ENCODE measurements at regions not wholly inside any gene's neighbourhood (a gene's known extent, or its start where the extent isn't known, plus 50 kb on each side); places are given as distances from the start of the nearest gene placed in this dataset.

GRCh38 chr13:80663788-80664187 is 322.9 kb upstream of the SPRY2 start:
- Histone ChIP-seq H3K79me2 (ENCODE audit: control insufficient read depth, insufficient read depth, low read length) (no peaks in the 10 kb centered on the region), H3K9ac (replicated peaks; ENCODE audit: extremely low read depth, insufficient read depth, low read length) (no peak overlapping the region), H3K27me3 (ENCODE audit: control insufficient read depth in 2 of 2, insufficient read depth in 2 of 2, low read length in 2 of 2) (no peaks in the 10 kb centered on the region), H3K36me3 (ENCODE audit: control insufficient read depth in 2 of 2, extremely low read depth in 1 of 2, insufficient read depth in 2 of 2, low read length in 2 of 2) (no peaks in the 10 kb centered on the region), H3K9me1 (replicated peaks; ENCODE audit: control insufficient read depth, extremely low read depth, insufficient read depth, low read length) (no peaks in the 10 kb centered on the region), H4K20me1 (replicated peaks; ENCODE audit: control insufficient read depth, extremely low read depth, insufficient read depth, low read length) (no peaks in the 10 kb centered on the region), H3K4me1 (ENCODE audit: control insufficient read depth, extremely low read depth, insufficient read depth, low read length) (peaks cover 8% of the 10 kb centered on the region), H2AFZ (ENCODE audit: low read depth, low read length) (no peak overlapping the region), H3K4me3 (replicated peaks in 1 of 3; ENCODE audit: insufficient read depth in 1 of 3, low read depth in 1 of 3, low read length in 3 of 3) (no peak overlapping the region), H3K9me3 (replicated peaks; ENCODE audit: control insufficient read depth, insufficient read depth, low read length) (no peaks in the 10 kb centered on the region), H3K27ac (ENCODE audit: insufficient read depth, low read depth, low read length) (no peak overlapping the region), H3K4me2 (ENCODE audit: insufficient read depth, low read length) (no peak overlapping the region)
- TF ChIP-seq FOS (IDR thresholded peaks at IDR 0.05; ENCODE audit: borderline replicate concordance, insufficient read depth, low read length) (no peak), POLR2A (IDR thresholded peaks at IDR 0.05; ENCODE audit: low read depth, low read length) (no peak), JUN (IDR thresholded peaks at IDR 0.05; ENCODE audit: borderline replicate concordance, insufficient read depth, insufficient read length, low read depth) (no peak), GATA2 (IDR thresholded peaks at IDR 0.05; ENCODE audit: insufficient read depth, insufficient read length, low read depth, low read length) (no peak), CTCF (IDR thresholded peaks at IDR 0.05; ENCODE audit: extremely low read depth in 1 of 2, insufficient read depth in 1 of 2, low read depth in 1 of 2, low read length in 2 of 2) (no peak)
- no TSS peak for BruUV-seq (replicated peaks)
- DNase-seq (ENCODE audit: low read depth, low spot score), result no peak
- POLR2A ChIA-PET, result no interaction called here
- dilution Hi-C loops (cut with MboI; ENCODE audit: extremely low pct_ligation_motif_present, low sequenced_read_pairs), result no loop called here
- no peak for FAIRE-seq
- intact Hi-C loops (cut with micrococcal nuclease), result loop anchor here (2.0 kb wide), 1 partner anchor 33 kb away; no protein-coding TSS in a partner anchor
- CTCF ChIA-PET, result no interaction called here

- no peak for TF ChIP-seq EZH2 (IDR thresholded peaks at IDR 0.05; ENCODE audit: borderline replicate concordance, low read depth, low read length, severe bottlenecking)
- TF ChIP-seq CTCF (IDR thresholded peaks at IDR 0.05; ENCODE audit: extremely low read depth in 1 of 2, insufficient read depth in 1 of 2, low read depth in 1 of 2, low read length in 2 of 2), result no peak
- TF ChIP-seq MYC (IDR thresholded peaks at IDR 0.05; ENCODE audit: low read depth, low read length), result no peak
- TF ChIP-seq, protein P1, sequence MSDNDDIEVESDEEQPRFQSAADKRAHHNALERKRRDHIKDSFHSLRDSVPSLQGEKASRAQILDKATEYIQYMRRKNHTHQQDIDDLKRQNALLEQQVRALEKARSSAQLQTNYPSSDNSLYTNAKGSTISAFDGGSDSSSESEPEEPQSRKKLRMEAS (IDR thresholded peaks at IDR 0.05; ENCODE audit: insufficient read depth, insufficient read length), result no peak
- no peak for TF ChIP-seq FOS (IDR thresholded peaks at IDR 0.05; ENCODE audit: borderline replicate concordance, insufficient read depth, low read length)
- no peak for TF ChIP-seq POLR2AphosphoS5 (IDR thresholded peaks at IDR 0.05; ENCODE audit: insufficient read depth, low read depth, low read length)
- no peak for TF ChIP-seq POLR2A (IDR thresholded peaks at IDR 0.05; ENCODE audit: low read depth, low read length)
- no peak for TF ChIP-seq JUN (IDR thresholded peaks at IDR 0.05; ENCODE audit: borderline replicate concordance, insufficient read depth, insufficient read length, low read depth)
- TF ChIP-seq GATA2 (IDR thresholded peaks at IDR 0.05; ENCODE audit: insufficient read depth, insufficient read length, low read depth, low read length), result no peak
- no peaks in the 10 kb centered on the region for H3K27me3 ChIP-seq (ENCODE audit: control insufficient read depth in 2 of 2, insufficient read depth in 2 of 2, low read length in 2 of 2)
- POLR2A ChIA-PET, result no interaction called here
- H3K4me1 ChIP-seq (ENCODE audit: control insufficient read depth, extremely low read depth, insufficient read depth, low read length), result no peaks in the 10 kb centered on the region
- no peaks in the 10 kb centered on the region for H3K9me3 ChIP-seq (replicated peaks; ENCODE audit: control insufficient read depth, insufficient read depth, low read length)
- H3K27ac ChIP-seq (ENCODE audit: insufficient read depth, low read depth, low read length), result no peak overlapping the region
- no peak overlapping the region for H3K4me3 ChIP-seq (replicated peaks in 1 of 3; ENCODE audit: insufficient read depth in 1 of 3, low read depth in 1 of 3, low read length in 3 of 3)
- no peak overlapping the region for H3K4me2 ChIP-seq (ENCODE audit: insufficient read depth, low read length)
- DNase-seq (ENCODE audit: low read depth, low spot score) (no peak), FAIRE-seq (no peak)
- dilution Hi-C loops (cut with MboI; ENCODE audit: extremely low pct_ligation_motif_present, low sequenced_read_pairs), result no loop called here
- H2AFZ ChIP-seq (ENCODE audit: low read depth, low read length), result no peak overlapping the region
- intact Hi-C loops (cut with micrococcal nuclease), result no loop called here
- H3K79me2 ChIP-seq (ENCODE audit: control insufficient read depth, insufficient read depth, low read length), result no peaks in the 10 kb centered on the region
- no peak overlapping the region for H3K9ac ChIP-seq (replicated peaks; ENCODE audit: extremely low read depth, insufficient read depth, low read length)
- CTCF ChIA-PET, result interaction anchor here (0.7 kb wide), 1 partner anchor 262 kb away, joined by 3 read pairs; no protein-coding TSS in a partner anchor
- H3K9me1 ChIP-seq (replicated peaks; ENCODE audit: control insufficient read depth, extremely low read depth, insufficient read depth, low read length), result no peaks in the 10 kb centered on the region
- H3K36me3 ChIP-seq (ENCODE audit: control insufficient read depth in 2 of 2, extremely low read depth in 1 of 2, insufficient read depth in 2 of 2, low read length in 2 of 2), result no peaks in the 10 kb centered on the region
- no peaks in the 10 kb centered on the region for H4K20me1 ChIP-seq (replicated peaks; ENCODE audit: control insufficient read depth, extremely low read depth, insufficient read depth, low read length)
- no TSS peak for BruUV-seq (replicated peaks)
Measured at GRCh38 chr13:80658705-80659104, 317.8 kb upstream of the SPRY2 start.

Data from endothelial cell of umbilical vein (primary cell).